HCT116 (cell line): ENCODE measurements at regions not wholly inside any gene's neighbourhood (a gene's known extent, or its start where the extent isn't known, plus 50 kb on each side); places are given as distances from the start of the nearest gene placed in this dataset.

Experiments
- ATAC-seq: fragments of 200-7000 bp; cut with Tn5 transposase; 2 replicates; pipeline ENCODE4 v1.9.1; 2020; ENCODE audit warnings: mild to moderate bottlenecking, moderate library complexity
- BruUV-seq: library from RNA; stranded (reverse); fragments of 400-500 nt; replicated peaks from 2 replicates; lab custom pipeline; 2021; lab: Mats Ljungman, UMichigan
- CTCF ChIA-PET: fragments of 300-600 bp; sonication (Branson Sonifier 250); formaldehyde crosslinking; loops from one replicate; lab custom pipeline; 2021; ENCODE audit warnings: antibody characterized with exemption; lab: Charles Lee
- POLR2A ChIA-PET: fragments of 300-600, 350-600 bp; sonication (Branson Sonifier 250); formaldehyde crosslinking; loops from one replicate; lab custom pipeline; 2021; ENCODE audit warnings: antibody characterized with exemption; lab: Charles Lee
- RAD21 ChIA-PET, 2 experiments: fragments of 300-600 bp; sonication (Branson Sonifier 250); formaldehyde crosslinking; loops; one replicate each; lab custom pipeline; 2023; ENCODE audit warnings: low total read pairs in 2 of 2; ENCODE audit not compliant: uncharacterized antibody in 2 of 2, unreplicated experiment in 2 of 2, low non-redundant PET in 1 of 2; lab: Charles Lee
- DNase-seq: peaks from one replicate; pipeline ENCODE4 v3.0.0-alpha.2; 2010; ENCODE audit warnings: low read depth, low spot score
- H2AFZ ChIP-seq: fragments of 200-600 bp; shearing (Covaris generic), sonication (generic); 2 replicates; pipeline ENCODE4 v1.6.1; 2017; ENCODE audit warnings: low read depth, mixed run types, mixed read lengths, antibody characterized with exemption, low read length; ENCODE audit not compliant: poor library complexity, severe bottlenecking
- H3K27ac ChIP-seq: 2 replicates; pipeline ENCODE4 v1.5.1; 2012; ENCODE audit warnings: low read depth, low read length
- H3K27me3 ChIP-seq: fragments of 200-600 bp; sonication (generic); 2 replicates; pipeline ENCODE4 v1.6.1; 2016; ENCODE audit warnings: mixed run types, low read length, mixed read lengths; ENCODE audit not compliant: insufficient read depth
- H3K36me3 ChIP-seq, 2 experiments: fragments of 200-500 bp in 1 of 2; fragments of 200-600 bp in 1 of 2; sonication (Bioruptor generic) in 1 of 2; sonication (generic) in 1 of 2; 2 replicates each; pipeline versions ENCODE4 v1.5.1 to v1.6.1; 2014 to 2016; ENCODE audit warnings: low read length in 2 of 2, inconsistent platforms in 1 of 2, mixed read lengths in 1 of 2, mixed run types in 1 of 2; ENCODE audit not compliant: insufficient read depth in 2 of 2, control insufficient read depth in 1 of 2
- H3K4me1 ChIP-seq, 2 experiments: fragments of 200-600 bp in 1 of 2; sonication (generic) in 1 of 2; 2 replicates each; pipeline versions ENCODE4 v1.5.1 to v1.6.1; 2012 to 2017; ENCODE audit warnings: low read length in 2 of 2, inconsistent platforms in 1 of 2, mild to moderate bottlenecking in 1 of 2, mixed read lengths in 1 of 2, mixed run types in 1 of 2, moderate library complexity in 1 of 2; ENCODE audit not compliant: insufficient read depth in 2 of 2, control insufficient read depth in 1 of 2
- H3K4me2 ChIP-seq: fragments of 200-600 bp; sonication (generic); 2 replicates; pipeline ENCODE4 v1.6.1; 2017; ENCODE audit warnings: mixed run types, low read length, mixed read lengths
- H3K4me3 ChIP-seq, 2 experiments: fragments of 200-600 bp in 1 of 2; sonication (generic) in 1 of 2; replicated peaks in 1 of 2; 2 replicates each; pipeline ENCODE4 v1.5.1; 2011 to 2016; ENCODE audit warnings: low read length in 2 of 2, control low read depth in 1 of 2, low read depth in 1 of 2, mild to moderate bottlenecking in 1 of 2, mixed read lengths in 1 of 2, mixed run types in 1 of 2
- H3K79me2 ChIP-seq: fragments of 200-600 bp; sonication (generic); 2 replicates; pipeline ENCODE4 v1.6.1; 2017; ENCODE audit warnings: mild to moderate bottlenecking, mixed run types, low read length, moderate library complexity, mixed read lengths; ENCODE audit not compliant: insufficient read depth
- H3K9ac ChIP-seq: fragments of 200-600 bp; sonication (generic); 2 replicates; pipeline ENCODE4 v1.6.1; 2016; ENCODE audit warnings: low read length, mixed read lengths
- H3K9me2 ChIP-seq: fragments of 200-600 bp; sonication (generic), shearing (Covaris generic); 2 replicates; pipeline ENCODE4 v1.6.1; 2017; ENCODE audit warnings: mixed run types, mild to moderate bottlenecking, moderate library complexity; ENCODE audit not compliant: insufficient read depth
- H3K9me3 ChIP-seq, 2 experiments: fragments of 200-500 bp in 1 of 2; fragments of 200-600 bp in 1 of 2; sonication (Bioruptor generic) in 1 of 2; sonication (generic) in 1 of 2; 2 replicates each; pipeline ENCODE4 v1.6.1; 2014 to 2017; ENCODE audit warnings: low read length in 2 of 2, mixed read lengths in 2 of 2, inconsistent platforms in 1 of 2, low read depth in 1 of 2, mild to moderate bottlenecking in 1 of 2, mixed run types in 1 of 2, moderate library complexity in 1 of 2; ENCODE audit not compliant: control insufficient read depth in 1 of 2, insufficient read depth in 1 of 2
- H4K20me1 ChIP-seq: fragments of 200-600 bp; sonication (generic), shearing (Covaris generic); 2 replicates; pipeline ENCODE4 v1.6.1; 2017; ENCODE audit warnings: mixed run types, mild to moderate bottlenecking, moderate library complexity; ENCODE audit not compliant: insufficient read depth
- CBX3 ChIP-seq: IDR thresholded peaks from 2 replicates; pipeline ENCODE4 v1.6.1; 2012; ENCODE audit warnings: low read depth
- EGR1 ChIP-seq: IDR thresholded peaks from 2 replicates; pipeline ENCODE4 v1.6.1; 2012; ENCODE audit warnings: low read depth
- EZH2 ChIP-seq: fragments of 200-600 bp; sonication (generic); IDR thresholded peaks from 2 replicates; pipeline ENCODE4 v1.6.1; 2017; ENCODE audit warnings: antibody characterized with exemption, mixed run types
- EZH2phosphoT487 ChIP-seq: fragments of 200-600 bp; IDR thresholded peaks from 2 replicates; pipeline ENCODE4 v1.6.1; 2018; ENCODE audit warnings: antibody characterized with exemption, borderline replicate concordance
- FOSL1 ChIP-seq: IDR thresholded peaks from 2 replicates; pipeline ENCODE4 v1.6.1; 2012; ENCODE audit warnings: low read depth
- JUND ChIP-seq: IDR thresholded peaks from 2 replicates; pipeline ENCODE4 v1.6.1; 2012
- POLR2A ChIP-seq: IDR thresholded peaks from 2 replicates; pipeline ENCODE4 v1.7.0; 2011; ENCODE audit warnings: borderline replicate concordance; ENCODE audit not compliant: insufficient read depth, insufficient read length; ENCODE audit errors: extremely low read depth
- SIN3A ChIP-seq: IDR thresholded peaks from 2 replicates; pipeline ENCODE4 v1.6.1; 2012; ENCODE audit warnings: low read depth
- SP1 ChIP-seq: IDR thresholded peaks from 2 replicates; pipeline ENCODE4 v1.6.1; 2012; ENCODE audit warnings: low read depth
- SRF ChIP-seq: IDR thresholded peaks from 2 replicates; pipeline ENCODE4 v1.6.1; 2012; ENCODE audit warnings: low read depth
- TCF7L2 ChIP-seq: IDR thresholded peaks from 2 replicates; pipeline ENCODE4 v1.7.0; 2011; ENCODE audit warnings: borderline replicate concordance, inconsistent platforms; ENCODE audit not compliant: insufficient read depth, insufficient read length; ENCODE audit errors: extremely low read depth
- intact Hi-C: fragments of 100-400 bp; cut with micrococcal nuclease; formaldehyde crosslinking; loops from 2 replicates; pipeline ENCODE4 v1.10.0; 2022
- TF ChIP-seq, protein P1 (sequence below), 3 experiments: fragments of 200-600 bp in 1 of 3; sonication (generic) in 1 of 3; IDR thresholded peaks in 2 of 3; conservative IDR thresholded peaks in 1 of 3; 2 replicates each; pipeline ENCODE4 v1.5.1; 2012 to 2017; ENCODE audit warnings: low read depth in 2 of 3, low read length in 2 of 3, antibody characterized with exemption in 1 of 3, borderline replicate concordance in 1 of 3, control low read depth in 1 of 3, mild to moderate bottlenecking in 1 of 3, mixed read lengths in 1 of 3, mixed run types in 1 of 3, moderate library complexity in 1 of 3; ENCODE audit not compliant: insufficient read depth in 1 of 3
- TF ChIP-seq, protein P2 (sequence below): IDR thresholded peaks from 2 replicates; pipeline ENCODE4 v1.6.1; 2012
- TF ChIP-seq, protein P3 (sequence below): IDR thresholded peaks from 2 replicates; pipeline ENCODE4 v1.6.1; 2012; ENCODE audit warnings: low read depth

DNA sequence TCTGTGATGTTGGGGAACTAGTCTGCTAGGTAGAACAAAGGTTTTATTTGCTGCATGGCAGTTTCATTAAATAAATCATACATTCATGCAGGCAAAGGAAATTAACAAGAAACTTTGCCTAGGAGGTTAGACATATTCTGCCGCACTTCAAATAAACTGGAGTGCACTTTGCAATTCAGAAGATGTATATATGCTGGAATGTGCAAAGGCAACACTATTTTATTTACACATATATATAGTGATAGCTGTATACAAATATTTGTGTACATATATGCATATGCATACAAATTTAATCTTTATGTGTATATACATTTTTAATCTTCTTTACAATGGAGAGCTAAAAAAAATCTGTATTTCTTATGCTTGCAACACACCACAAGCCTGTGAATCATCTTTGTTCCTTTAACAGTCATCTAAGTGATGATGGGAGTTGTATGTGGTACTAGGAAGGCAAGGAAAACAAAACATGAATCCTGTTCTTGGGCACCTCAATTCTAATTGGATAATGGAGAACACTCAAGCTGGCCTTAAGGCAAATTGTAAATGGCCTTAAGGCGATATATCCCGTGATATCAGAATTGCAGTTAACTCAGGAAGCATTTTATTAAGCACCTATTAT, 605.8 kb upstream of the CAMK1G start:
- no peak for TF ChIP-seq POLR2A
- TF ChIP-seq SP1: no peak
- no peak for TF ChIP-seq TCF7L2
- no peak for TF ChIP-seq SRF
- no peak for TF ChIP-seq EGR1
- no peak for TF ChIP-seq CBX3
- no peak for TF ChIP-seq EZH2phosphoT487
- H3K36me3 ChIP-seq: no peaks in the 10 kb centered on the region
- no peak overlapping the region for H3K4me2 ChIP-seq
- H3K4me1 ChIP-seq: no peaks in the 10 kb centered on the region
- H3K9me3 ChIP-seq: no peaks in the 10 kb centered on the region
- ChIA-PET POLR2A (no interaction called here), CTCF (no interaction called here), RAD21 (no interaction called here)
- no TSS peak for BruUV-seq
- H3K27ac ChIP-seq: no peak overlapping the region
- ATAC-seq: no peak
- H3K9me2 ChIP-seq: no peaks in the 10 kb centered on the region
- no peak overlapping the region for H3K9ac ChIP-seq
- intact Hi-C loops: no loop called here
- H4K20me1 ChIP-seq: no peaks in the 10 kb centered on the region
- no peaks in the 10 kb centered on the region for H3K79me2 ChIP-seq
- H3K27me3 ChIP-seq: no peaks in the 10 kb centered on the region
- no peak for DNase-seq
- H3K4me3 ChIP-seq: no peak overlapping the region
- no peak overlapping the region for H2AFZ ChIP-seq

DNA sequence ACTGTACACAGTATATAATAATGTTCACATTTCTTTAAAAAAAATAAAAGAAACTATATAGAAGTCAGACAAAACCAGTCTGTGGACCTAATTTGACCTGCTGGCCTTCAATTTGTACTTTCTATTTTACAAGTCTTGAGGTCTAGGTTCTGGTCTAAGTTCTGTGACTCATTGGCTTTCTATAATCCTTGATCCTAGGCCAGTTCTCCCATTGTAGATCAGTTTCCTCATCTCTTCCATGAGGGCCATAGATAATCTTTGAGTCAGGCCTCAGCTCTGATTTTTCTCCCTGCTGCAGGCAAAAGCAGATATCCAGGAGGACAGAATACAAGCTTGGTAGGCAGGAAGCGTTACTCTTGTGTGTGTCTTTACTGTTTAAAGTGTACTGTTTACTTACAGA, 603.7 kb upstream of the CAMK1G start:
- no TSS peak for BruUV-seq
- H3K27me3 ChIP-seq: no peaks in the 10 kb centered on the region
- H3K9ac ChIP-seq: no peak overlapping the region
- DNase-seq (no peak), ATAC-seq (no peak)
- ChIA-PET CTCF (no interaction called here), POLR2A (no interaction called here), RAD21 (no interaction called here)
- H3K4me2 ChIP-seq: no peak overlapping the region
- H3K4me3 ChIP-seq: no peak overlapping the region
- no peaks in the 10 kb centered on the region for H3K79me2 ChIP-seq
- no peaks in the 10 kb centered on the region for H4K20me1 ChIP-seq
- no peak overlapping the region for H3K27ac ChIP-seq
- TF ChIP-seq TCF7L2 (no peak), SIN3A (no peak), JUND (no peak), FOSL1 (no peak), POLR2A (no peak), EZH2 (no peak), EGR1 (no peak)
- TF ChIP-seq, protein P1, sequence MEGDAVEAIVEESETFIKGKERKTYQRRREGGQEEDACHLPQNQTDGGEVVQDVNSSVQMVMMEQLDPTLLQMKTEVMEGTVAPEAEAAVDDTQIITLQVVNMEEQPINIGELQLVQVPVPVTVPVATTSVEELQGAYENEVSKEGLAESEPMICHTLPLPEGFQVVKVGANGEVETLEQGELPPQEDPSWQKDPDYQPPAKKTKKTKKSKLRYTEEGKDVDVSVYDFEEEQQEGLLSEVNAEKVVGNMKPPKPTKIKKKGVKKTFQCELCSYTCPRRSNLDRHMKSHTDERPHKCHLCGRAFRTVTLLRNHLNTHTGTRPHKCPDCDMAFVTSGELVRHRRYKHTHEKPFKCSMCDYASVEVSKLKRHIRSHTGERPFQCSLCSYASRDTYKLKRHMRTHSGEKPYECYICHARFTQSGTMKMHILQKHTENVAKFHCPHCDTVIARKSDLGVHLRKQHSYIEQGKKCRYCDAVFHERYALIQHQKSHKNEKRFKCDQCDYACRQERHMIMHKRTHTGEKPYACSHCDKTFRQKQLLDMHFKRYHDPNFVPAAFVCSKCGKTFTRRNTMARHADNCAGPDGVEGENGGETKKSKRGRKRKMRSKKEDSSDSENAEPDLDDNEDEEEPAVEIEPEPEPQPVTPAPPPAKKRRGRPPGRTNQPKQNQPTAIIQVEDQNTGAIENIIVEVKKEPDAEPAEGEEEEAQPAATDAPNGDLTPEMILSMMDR (IDR thresholded peaks at IDR 0.05 in 2 of 3, conservative IDR thresholded peaks at IDR 0.05 in 1 of 3; ENCODE audit: borderline replicate concordance in 1 of 3, insufficient read depth in 1 of 3, low read depth in 2 of 3, low read length in 2 of 3): no peak
- TF ChIP-seq, protein P2, sequence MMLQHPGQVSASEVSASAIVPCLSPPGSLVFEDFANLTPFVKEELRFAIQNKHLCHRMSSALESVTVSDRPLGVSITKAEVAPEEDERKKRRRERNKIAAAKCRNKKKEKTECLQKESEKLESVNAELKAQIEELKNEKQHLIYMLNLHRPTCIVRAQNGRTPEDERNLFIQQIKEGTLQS: no peak
- TF ChIP-seq, protein P3, sequence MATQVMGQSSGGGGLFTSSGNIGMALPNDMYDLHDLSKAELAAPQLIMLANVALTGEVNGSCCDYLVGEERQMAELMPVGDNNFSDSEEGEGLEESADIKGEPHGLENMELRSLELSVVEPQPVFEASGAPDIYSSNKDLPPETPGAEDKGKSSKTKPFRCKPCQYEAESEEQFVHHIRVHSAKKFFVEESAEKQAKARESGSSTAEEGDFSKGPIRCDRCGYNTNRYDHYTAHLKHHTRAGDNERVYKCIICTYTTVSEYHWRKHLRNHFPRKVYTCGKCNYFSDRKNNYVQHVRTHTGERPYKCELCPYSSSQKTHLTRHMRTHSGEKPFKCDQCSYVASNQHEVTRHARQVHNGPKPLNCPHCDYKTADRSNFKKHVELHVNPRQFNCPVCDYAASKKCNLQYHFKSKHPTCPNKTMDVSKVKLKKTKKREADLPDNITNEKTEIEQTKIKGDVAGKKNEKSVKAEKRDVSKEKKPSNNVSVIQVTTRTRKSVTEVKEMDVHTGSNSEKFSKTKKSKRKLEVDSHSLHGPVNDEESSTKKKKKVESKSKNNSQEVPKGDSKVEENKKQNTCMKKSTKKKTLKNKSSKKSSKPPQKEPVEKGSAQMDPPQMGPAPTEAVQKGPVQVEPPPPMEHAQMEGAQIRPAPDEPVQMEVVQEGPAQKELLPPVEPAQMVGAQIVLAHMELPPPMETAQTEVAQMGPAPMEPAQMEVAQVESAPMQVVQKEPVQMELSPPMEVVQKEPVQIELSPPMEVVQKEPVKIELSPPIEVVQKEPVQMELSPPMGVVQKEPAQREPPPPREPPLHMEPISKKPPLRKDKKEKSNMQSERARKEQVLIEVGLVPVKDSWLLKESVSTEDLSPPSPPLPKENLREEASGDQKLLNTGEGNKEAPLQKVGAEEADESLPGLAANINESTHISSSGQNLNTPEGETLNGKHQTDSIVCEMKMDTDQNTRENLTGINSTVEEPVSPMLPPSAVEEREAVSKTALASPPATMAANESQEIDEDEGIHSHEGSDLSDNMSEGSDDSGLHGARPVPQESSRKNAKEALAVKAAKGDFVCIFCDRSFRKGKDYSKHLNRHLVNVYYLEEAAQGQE: no peak
- H2AFZ ChIP-seq: no peak overlapping the region
- H3K4me1 ChIP-seq: no peaks in the 10 kb centered on the region
- no peaks in the 10 kb centered on the region for H3K36me3 ChIP-seq
- intact Hi-C loops: no loop called here
- H3K9me3 ChIP-seq: no peaks in the 10 kb centered on the region
- no peaks in the 10 kb centered on the region for H3K9me2 ChIP-seq
